PC-9 (cell line): ENCODE measurements at regions not wholly inside any gene's neighbourhood (a gene's known extent, or its start where the extent isn't known, plus 50 kb on each side); places are given as distances from the start of the nearest gene placed in this dataset.

Source experiments
- BruUV-seq: library from RNA; stranded (reverse); fragments of 400-500 nt; replicated peaks from 2 replicates; lab custom pipeline; 2021; lab: Mats Ljungman, UMichigan
- CTCF ChIA-PET: fragments of 300-600 bp; sonication (Branson Sonifier 250); formaldehyde crosslinking; loops from one replicate; lab custom pipeline; 2022; ENCODE audit warnings: antibody characterized with exemption; lab: Charles Lee
- POLR2A ChIA-PET: fragments of 300-600 bp; sonication (Branson Sonifier 250); formaldehyde crosslinking; loops from one replicate; lab custom pipeline; 2022; ENCODE audit warnings: antibody characterized with exemption; ENCODE audit not compliant: unreplicated experiment; lab: Charles Lee
- DNase-seq, 2 experiments: peaks; one replicate each; pipeline versions ENCODE4 v3.0.0 to v3.0.0-alpha.2; 2015 to 2022; ENCODE audit warnings: mixed read lengths in 1 of 2
- H2AFZ ChIP-seq: fragments of 200-600 bp; sonication (generic); 2 replicates; pipeline ENCODE4 v1.8.1; 2017; ENCODE audit warnings: antibody characterized with exemption
- H3F3A ChIP-seq: fragments of 200-600 bp; sonication (generic); 2 replicates; pipeline ENCODE4 v1.8.1; 2017; ENCODE audit warnings: antibody characterized with exemption, mild to moderate bottlenecking, low read depth; ENCODE audit not compliant: insufficient read depth
- H3K27ac ChIP-seq: fragments of 200-600 bp; sonication (generic); 2 replicates; pipeline ENCODE4 v1.6.1; 2016; ENCODE audit warnings: mixed run types
- H3K27me3 ChIP-seq: fragments of 200-600 bp; sonication (generic); 2 replicates; pipeline ENCODE4 v1.6.1; 2016; ENCODE audit warnings: low read depth, mixed run types; ENCODE audit not compliant: insufficient read depth
- H3K36me3 ChIP-seq: fragments of 200-600 bp; sonication (generic); 2 replicates; pipeline ENCODE4 v1.6.1; 2016; ENCODE audit warnings: low read depth, mixed run types
- H3K4me1 ChIP-seq: fragments of 200-600 bp; sonication (generic); replicated peaks from 2 replicates; pipeline ENCODE4 v1.6.1; 2016; ENCODE audit warnings: mixed run types; ENCODE audit not compliant: insufficient read depth
- H3K4me2 ChIP-seq: fragments of 200-600 bp; sonication (generic); 2 replicates; pipeline ENCODE4 v1.6.1; 2017; ENCODE audit warnings: mixed run types
- H3K4me3 ChIP-seq: fragments of 200-600 bp; sonication (generic); 2 replicates; pipeline ENCODE4 v1.6.1; 2016; ENCODE audit warnings: mixed run types
- H3K79me2 ChIP-seq: fragments of 200-600 bp; sonication (generic); 2 replicates; pipeline ENCODE4 v1.6.1; 2017; ENCODE audit warnings: low read depth, mixed run types
- H3K9me2 ChIP-seq: fragments of 200-600 bp; sonication (generic); 2 replicates; pipeline ENCODE4 v1.8.1; 2017; ENCODE audit warnings: mild to moderate bottlenecking; ENCODE audit not compliant: insufficient read depth
- H3K9me3 ChIP-seq: fragments of 200-600 bp; sonication (generic); 2 replicates; pipeline ENCODE4 v1.8.1; 2016; ENCODE audit warnings: low read depth; ENCODE audit not compliant: insufficient read depth
- H4K20me1 ChIP-seq: fragments of 200-600 bp; sonication (generic); 2 replicates; pipeline ENCODE4 v1.8.1; 2017; ENCODE audit not compliant: insufficient read depth
- CTCF ChIP-seq: fragments of 200-600 bp; sonication (generic); conservative IDR thresholded peaks from 2 replicates; pipeline ENCODE4 v1.6.1; 2017; ENCODE audit warnings: mixed run types, antibody characterized with exemption, mild to moderate bottlenecking, moderate library complexity
- EZH2 ChIP-seq: fragments of 200-600 bp; sonication (generic); IDR thresholded peaks from 2 replicates; pipeline ENCODE4 v1.8.0; 2017; ENCODE audit warnings: antibody characterized with exemption, low read depth
- intact Hi-C: fragments of 100-400 bp; cut with micrococcal nuclease; formaldehyde crosslinking; loops from one replicate; pipeline ENCODE4 v1.10.0; 2022; ENCODE audit not compliant: unreplicated experiment

GRCh38 chr4:44869222-44869882 is 143.0 kb upstream of the GNPDA2 start:
- Histone ChIP-seq H3K4me3 (no peak overlapping the region), H3K9me2 (no peaks in the 10 kb centered on the region), H3K4me1 (no peaks in the 10 kb centered on the region), H3F3A (no peaks in the 10 kb centered on the region), H4K20me1 (no peaks in the 10 kb centered on the region), H3K9me3 (no peaks in the 10 kb centered on the region), H3K79me2 (no peaks in the 10 kb centered on the region), H3K4me2 (no peak overlapping the region), H3K36me3 (no peaks in the 10 kb centered on the region), H2AFZ (no peak overlapping the region), H3K27me3 (no peaks in the 10 kb centered on the region), H3K27ac (no peak overlapping the region)
- ChIA-PET CTCF (no interaction called here), POLR2A (no interaction called here)
- BruUV-seq = no TSS peak
- no peak for DNase-seq
- intact Hi-C loops = no loop called here
- no peak for TF ChIP-seq EZH2
- TF ChIP-seq CTCF = no peak; the same call in 1 of the 2 replicates

GRCh38 chr4:44861756-44862155 is 135.4 kb upstream of the GNPDA2 start:
- Histone ChIP-seq H3K4me1 (no peaks in the 10 kb centered on the region), H3K36me3 (no peaks in the 10 kb centered on the region), H3K4me3 (no peak overlapping the region), H3K79me2 (no peaks in the 10 kb centered on the region), H3K9me3 (no peaks in the 10 kb centered on the region), H4K20me1 (no peaks in the 10 kb centered on the region), H2AFZ (no peak overlapping the region), H3F3A (no peaks in the 10 kb centered on the region), H3K27ac (no peak overlapping the region), H3K9me2 (no peaks in the 10 kb centered on the region), H3K4me2 (no peak overlapping the region), H3K27me3 (no peaks in the 10 kb centered on the region)
- ChIA-PET CTCF (no interaction called here), POLR2A (no interaction called here)
- intact Hi-C loops = no loop called here
- TF ChIP-seq CTCF = no peak
- no peak for TF ChIP-seq EZH2
- no TSS peak for BruUV-seq
- DNase-seq = no peak

- no peaks in the 10 kb centered on the region for H3K9me2 ChIP-seq
- TF ChIP-seq EZH2 (no peak), CTCF (no peak)
- ChIA-PET CTCF (no interaction called here), POLR2A (no interaction called here)
- H3K79me2 ChIP-seq = no peaks in the 10 kb centered on the region
- no peaks in the 10 kb centered on the region for H3F3A ChIP-seq
- no peak for DNase-seq
- no peaks in the 10 kb centered on the region for H3K9me3 ChIP-seq
- H2AFZ ChIP-seq = no peak overlapping the region
- no peak overlapping the region for H3K27ac ChIP-seq
- H3K4me3 ChIP-seq = no peak overlapping the region
- no peaks in the 10 kb centered on the region for H3K36me3 ChIP-seq
- no TSS peak for BruUV-seq
- no peaks in the 10 kb centered on the region for H3K4me1 ChIP-seq
- H3K27me3 ChIP-seq = no peaks in the 10 kb centered on the region
- intact Hi-C loops = no loop called here
- H4K20me1 ChIP-seq = no peaks in the 10 kb centered on the region
- H3K4me2 ChIP-seq = no peak overlapping the region
These were observed 133.1 kb upstream of the GNPDA2 start for GRCh38 chr4:44859477-44859876.
